LNCaP clone FGC (cell line): ENCODE measurements at regions not wholly inside any gene's neighbourhood (a gene's known extent, or its start where the extent isn't known, plus 50 kb on each side); places are given as distances from the start of the nearest gene placed in this dataset.

Experiments used
- DNase-seq: peaks from one replicate; pipeline ENCODE4 v3.0.0-alpha.2; 2011; ENCODE audit warnings: low read depth
- H3K4me3 ChIP-seq: 2 replicates; pipeline ENCODE4 v1.5.1; 2011; ENCODE audit warnings: mild to moderate bottlenecking, low read depth, low read length, control low read depth
- TF ChIP-seq, protein P1 (sequence below): IDR thresholded peaks from 2 replicates; pipeline ENCODE4 v1.5.1; 2012; ENCODE audit warnings: mild to moderate bottlenecking; ENCODE audit not compliant: control insufficient read depth, insufficient read depth; ENCODE audit errors: extremely low read depth

GRCh38 chr17:13925579-13925978, 143.7 kb upstream of the COX10 start:
- H3K4me3 ChIP-seq = no peak overlapping the region
- TF ChIP-seq, protein P1, sequence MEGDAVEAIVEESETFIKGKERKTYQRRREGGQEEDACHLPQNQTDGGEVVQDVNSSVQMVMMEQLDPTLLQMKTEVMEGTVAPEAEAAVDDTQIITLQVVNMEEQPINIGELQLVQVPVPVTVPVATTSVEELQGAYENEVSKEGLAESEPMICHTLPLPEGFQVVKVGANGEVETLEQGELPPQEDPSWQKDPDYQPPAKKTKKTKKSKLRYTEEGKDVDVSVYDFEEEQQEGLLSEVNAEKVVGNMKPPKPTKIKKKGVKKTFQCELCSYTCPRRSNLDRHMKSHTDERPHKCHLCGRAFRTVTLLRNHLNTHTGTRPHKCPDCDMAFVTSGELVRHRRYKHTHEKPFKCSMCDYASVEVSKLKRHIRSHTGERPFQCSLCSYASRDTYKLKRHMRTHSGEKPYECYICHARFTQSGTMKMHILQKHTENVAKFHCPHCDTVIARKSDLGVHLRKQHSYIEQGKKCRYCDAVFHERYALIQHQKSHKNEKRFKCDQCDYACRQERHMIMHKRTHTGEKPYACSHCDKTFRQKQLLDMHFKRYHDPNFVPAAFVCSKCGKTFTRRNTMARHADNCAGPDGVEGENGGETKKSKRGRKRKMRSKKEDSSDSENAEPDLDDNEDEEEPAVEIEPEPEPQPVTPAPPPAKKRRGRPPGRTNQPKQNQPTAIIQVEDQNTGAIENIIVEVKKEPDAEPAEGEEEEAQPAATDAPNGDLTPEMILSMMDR = 0 out of 2 replicates have a peak, but pooled peaks have one; percentile 21
- DNase-seq = no peak

DNA sequence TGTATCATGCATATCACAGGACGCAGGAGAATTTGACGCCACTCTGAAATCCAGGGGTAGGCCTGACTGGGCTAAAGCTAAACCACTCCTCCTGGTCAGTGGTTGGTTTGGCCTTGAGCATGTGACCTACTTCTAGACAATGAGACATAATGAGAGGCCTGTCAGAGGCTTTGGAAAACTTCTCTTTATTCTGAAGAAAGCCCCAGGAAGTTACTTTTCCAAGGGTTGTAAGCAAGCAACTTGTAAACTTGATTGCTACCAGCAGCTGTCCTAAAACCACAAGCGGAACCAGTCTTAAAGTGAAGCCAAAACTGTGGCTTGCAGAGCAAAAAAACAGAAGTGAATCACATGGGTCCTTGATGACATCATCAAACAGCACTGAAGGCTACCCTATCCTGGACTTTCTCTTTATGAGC, 138.2 kb upstream of the COX10 start:
- H3K4me3 ChIP-seq = no peak overlapping the region
- TF ChIP-seq, protein P1 = no peak
- no peak for DNase-seq

GRCh38 chr17:13931800-13932460, 137.4 kb upstream of the COX10 start:
- TF ChIP-seq, protein P1 = no peak
- DNase-seq = peak; percentile 21
- no peak overlapping the region for H3K4me3 ChIP-seq

GRCh38 chr17:13933441-13934276, 135.6 kb upstream of the COX10 start:
- no peak overlapping the region for H3K4me3 ChIP-seq
- no peak for DNase-seq
- TF ChIP-seq, protein P1 = no peak

DNA sequence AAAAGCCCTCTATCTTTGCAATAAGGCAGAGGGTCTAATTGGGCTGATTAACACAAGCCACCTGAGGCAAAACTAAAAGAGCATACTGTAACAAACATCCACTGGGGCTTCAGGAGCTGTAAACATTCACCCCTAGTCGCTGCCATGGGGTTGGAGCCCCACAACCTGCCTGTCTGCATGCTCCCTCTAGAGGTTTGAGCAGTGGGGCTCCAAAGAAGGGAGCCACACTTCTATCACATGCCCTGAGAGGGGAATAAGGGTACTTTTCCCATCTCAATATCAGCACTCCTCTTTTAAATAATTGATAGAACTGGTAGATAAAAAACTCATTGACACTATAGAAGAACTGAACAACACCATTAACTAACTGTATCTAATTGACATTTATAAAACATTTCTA, 130.1 kb upstream of the COX10 start:
- TF ChIP-seq, protein P1 = no peak
- DNase-seq = no peak

DNA sequence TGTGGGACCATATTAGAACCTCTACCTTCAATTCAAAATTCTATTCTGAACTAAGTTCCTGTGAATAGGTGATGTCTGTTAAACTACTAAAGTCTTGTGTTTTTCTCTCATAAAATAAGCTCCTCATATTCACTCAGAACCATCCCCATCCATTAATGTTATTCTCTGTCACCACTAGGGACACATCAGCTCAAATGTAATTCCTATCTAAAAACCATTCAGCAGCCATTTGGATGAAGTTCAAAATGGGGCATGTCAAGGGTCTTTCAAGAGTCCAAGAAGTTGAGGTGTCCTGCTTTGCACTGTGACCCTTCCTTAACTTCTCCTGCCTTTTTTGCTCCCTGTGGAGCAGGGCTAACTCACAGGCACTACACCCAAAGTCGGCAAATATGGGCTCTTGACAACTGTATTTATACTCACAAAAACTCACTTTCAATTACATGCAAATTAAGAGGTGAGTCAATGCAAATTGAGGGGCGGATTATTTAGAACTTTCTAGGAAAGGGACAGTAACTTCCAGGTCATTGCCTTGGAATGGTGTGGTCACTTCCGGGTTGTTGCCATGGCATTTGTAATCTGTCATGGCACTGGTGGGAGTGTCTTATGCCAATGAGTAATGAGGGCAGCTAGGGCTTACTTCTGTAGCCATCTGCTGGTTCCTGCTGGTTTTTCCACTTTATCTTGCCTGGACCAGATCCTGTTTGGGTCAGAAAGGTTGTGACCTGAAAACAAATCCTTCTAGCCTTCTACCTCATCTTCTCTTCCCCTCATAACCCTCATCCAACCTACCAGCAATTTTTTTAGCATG, 128.2 kb upstream of the COX10 start:
- no peak overlapping the region for H3K4me3 ChIP-seq
- TF ChIP-seq, protein P1 = no peak
- DNase-seq = no peak

More for the DNA sequence above, 130.1 kb upstream of the COX10 start:
- no peak overlapping the region for H3K4me3 ChIP-seq
